ENCODE measurements at regions not wholly inside any gene's neighbourhood (a gene's known extent, or its start where the extent isn't known, plus 50 kb on each side); places are given as distances from the start of the nearest gene placed in this dataset.

DNA sequence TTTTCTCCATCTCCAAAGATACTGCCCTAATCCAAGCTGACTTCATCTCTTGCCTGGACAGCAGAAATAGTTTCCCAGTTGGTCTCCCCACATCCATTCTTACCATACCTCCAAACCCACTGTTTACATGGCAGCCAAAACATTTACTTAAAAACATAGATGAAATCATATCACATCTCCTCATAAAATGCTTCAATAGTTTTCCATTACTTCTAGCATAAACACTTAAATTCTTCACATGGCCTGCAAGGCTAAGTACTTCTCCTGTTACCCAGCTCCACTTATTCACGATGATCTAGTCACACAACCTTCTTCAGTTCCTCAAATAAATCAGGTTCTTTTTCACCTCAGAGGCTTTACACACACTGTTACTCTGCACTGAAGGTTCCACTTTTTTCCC is 185.8 kb upstream of the ACVR2A start:
- no peak for DNase-seq (ENCODE audit: low read depth)
- H3K4me3 ChIP-seq (ENCODE audit: low read depth, low read length): no peak overlapping the region

DNA sequence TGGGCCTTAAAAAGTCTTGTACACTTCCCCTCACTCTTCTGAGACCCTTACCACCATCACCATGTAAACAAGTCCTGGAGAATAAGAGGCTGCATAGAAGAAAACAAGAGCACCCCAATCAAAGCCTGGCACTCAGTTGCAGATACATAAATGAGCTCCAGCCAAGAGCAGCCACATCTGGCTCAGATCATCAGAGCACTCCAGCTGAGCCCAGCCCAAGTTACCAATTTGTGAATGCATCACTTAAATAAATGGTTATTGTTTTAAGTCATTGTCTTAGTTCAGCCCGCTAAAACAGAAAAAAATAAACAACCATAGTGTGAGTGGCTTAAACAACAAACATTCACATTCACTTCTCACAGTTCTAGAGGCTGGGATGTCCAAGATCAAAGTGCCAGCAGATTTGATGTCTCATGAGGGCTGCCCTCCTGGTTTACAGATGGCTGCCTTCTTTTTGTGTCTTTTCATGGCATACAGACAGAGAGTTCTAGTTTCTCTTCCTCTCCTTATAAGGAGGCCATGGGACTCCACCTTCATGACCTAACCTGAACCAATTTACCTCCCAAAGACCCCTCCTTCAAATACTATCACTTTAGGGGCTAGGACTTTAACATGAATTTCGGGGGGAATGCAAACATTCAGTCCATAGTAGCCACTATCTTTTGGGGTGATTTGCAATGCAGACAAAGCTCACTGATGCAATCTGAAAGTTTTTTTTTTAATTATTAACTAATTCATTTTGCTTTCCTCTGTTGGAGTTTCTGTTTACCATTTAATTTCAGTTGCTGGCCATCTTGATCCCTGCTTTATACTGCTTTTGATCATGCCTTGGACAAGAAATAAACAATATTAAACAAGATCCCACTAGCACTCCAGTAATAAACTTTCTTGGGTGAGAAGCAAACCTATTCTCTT is 187.5 kb upstream of the ACVR2A start:
- no peak for DNase-seq (ENCODE audit: low read depth)
- H3K4me3 ChIP-seq (ENCODE audit: low read depth, low read length): no peak overlapping the region

DNA sequence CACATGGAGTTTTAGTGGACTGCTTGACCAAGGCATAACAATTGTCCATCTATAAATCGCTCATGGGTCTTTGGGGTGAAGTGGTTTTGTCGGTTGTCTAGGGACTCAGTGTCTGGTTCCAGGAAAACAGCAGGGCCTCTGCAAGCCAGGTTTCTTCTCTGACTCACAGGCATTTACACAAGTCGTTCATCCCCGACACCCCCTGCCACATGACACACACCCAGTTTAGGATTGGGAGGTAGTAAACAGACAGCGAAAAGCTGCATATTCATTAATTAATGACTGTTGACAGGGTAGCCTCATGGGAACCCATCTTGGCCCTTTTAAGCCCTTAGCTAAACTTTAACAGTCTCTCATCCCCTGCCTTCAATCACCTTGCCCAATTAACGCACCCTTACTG is 194.8 kb upstream of the ACVR2A start:
- H3K4me3 ChIP-seq (ENCODE audit: low read depth, low read length): no peak overlapping the region
- no peak for DNase-seq (ENCODE audit: low read depth)

DNA sequence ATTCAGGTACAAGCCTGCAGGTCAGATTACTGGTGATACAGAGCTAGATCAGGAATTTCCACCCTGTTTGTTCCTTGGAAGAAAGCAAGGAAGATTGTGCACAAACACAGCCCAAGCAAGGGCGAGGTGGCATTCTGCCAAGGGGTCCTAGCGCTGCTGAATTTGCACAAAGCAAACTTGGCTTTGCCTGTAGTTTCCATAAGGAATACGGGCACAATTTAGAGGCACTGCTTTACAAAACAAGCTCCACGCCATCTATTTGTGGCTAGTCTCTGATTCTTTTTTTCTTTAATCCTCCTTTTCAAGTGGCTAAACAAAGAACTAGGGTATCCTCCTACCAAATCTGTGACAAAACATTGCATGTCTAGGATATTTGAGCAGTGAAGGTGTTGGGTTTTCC is 195.5 kb upstream of the ACVR2A start:
- DNase-seq (ENCODE audit: low read depth): no peak
- no peak overlapping the region for H3K4me3 ChIP-seq (ENCODE audit: low read depth, low read length)

DNA sequence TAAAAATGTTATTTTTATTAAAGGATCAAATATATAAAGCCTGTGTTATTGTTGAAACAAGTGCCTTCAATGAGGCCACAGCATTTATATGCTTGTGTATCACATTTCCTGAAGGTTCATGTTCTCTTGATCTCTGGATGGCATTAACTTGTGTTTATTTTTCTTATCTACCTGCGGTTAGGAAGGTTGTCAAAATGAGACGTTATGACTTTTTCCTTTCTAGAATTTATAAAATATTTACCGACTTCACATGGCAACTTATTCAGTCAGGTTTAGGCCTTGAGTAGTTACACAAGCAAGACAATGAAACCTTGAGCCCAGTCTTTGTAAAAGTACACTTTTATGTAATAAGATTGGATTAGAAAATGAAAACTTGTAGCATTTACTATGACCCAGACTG is 196.4 kb upstream of the ACVR2A start:
- DNase-seq (ENCODE audit: low read depth): no peak
- H3K4me3 ChIP-seq (ENCODE audit: low read depth, low read length): no peak overlapping the region

DNA sequence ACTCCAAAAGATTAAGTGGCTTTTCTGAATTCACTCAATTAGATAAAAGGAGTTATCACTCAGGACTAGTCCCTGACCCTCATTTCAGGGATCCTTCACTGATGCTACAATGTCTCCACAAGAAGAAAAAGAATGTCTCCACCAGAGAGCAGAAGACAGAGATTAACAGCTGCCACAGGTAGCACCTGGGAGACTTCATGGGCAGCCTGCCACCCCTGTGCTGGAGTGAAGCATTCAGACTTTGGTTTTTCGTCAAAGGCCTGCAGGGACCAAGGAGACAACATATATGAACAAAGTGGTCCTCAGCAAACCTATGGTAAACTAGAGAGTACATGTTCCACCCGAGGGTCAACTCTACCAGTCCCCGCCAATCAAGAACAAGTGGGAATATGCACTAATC is 197.0 kb upstream of the ACVR2A start:
- no peak overlapping the region for H3K4me3 ChIP-seq (ENCODE audit: low read depth, low read length)
- DNase-seq (ENCODE audit: low read depth): no peak

DNA sequence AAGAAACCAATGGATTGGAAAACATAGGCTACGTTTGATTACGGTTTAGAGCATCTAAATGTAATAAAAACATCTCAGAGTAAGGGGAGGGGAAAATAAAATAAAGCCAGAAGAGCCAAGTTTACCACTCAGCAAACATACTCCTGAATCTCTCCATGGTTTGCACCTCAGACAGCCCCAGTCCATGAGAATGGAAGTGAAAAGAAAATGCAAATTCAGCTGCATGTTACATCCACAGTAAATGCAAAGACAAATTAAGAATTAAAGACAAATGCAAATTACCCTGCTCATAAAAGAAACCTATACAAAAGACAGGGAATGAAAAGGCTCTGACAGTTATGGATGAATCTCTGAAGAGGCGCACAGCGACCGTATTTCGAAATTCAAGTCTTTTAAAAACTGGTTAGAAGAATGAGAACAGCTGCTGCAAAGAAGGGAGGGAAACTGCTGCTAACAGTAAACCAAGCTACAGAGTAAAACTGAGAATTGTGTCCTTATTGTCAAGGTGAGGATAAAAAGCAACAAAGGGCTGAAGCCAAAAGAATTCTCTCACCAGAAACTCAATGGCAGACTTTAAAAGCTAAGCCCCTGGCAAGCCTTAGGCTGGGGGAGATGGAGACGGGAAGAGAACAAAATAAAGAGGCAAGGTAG is 197.9 kb upstream of the ACVR2A start:
- H3K4me3 ChIP-seq (ENCODE audit: low read depth, low read length): no peak overlapping the region
- DNase-seq (ENCODE audit: low read depth): no peak

DNA sequence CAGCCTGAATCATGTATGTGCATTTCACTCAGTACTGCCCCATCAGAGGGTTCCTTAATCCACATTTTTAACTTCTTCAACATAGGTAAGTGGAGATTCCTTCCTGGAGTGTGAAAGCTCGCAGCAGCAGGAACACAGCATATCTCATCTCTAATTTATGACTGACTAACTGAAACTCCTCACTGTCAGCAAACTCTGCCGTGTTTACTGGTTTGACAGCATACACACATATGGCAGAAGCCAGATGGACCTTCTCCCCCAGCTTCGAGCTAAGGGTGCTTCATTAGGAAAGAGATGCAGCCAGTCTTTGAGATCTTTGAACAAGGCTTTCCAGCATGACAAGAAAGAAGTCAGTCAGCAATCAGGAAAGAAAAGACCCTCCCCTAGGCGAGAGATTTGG is 200.3 kb upstream of the ACVR2A start:
- DNase-seq (ENCODE audit: low read depth): no peak
- no peak overlapping the region for H3K4me3 ChIP-seq (ENCODE audit: low read depth, low read length)

DNA sequence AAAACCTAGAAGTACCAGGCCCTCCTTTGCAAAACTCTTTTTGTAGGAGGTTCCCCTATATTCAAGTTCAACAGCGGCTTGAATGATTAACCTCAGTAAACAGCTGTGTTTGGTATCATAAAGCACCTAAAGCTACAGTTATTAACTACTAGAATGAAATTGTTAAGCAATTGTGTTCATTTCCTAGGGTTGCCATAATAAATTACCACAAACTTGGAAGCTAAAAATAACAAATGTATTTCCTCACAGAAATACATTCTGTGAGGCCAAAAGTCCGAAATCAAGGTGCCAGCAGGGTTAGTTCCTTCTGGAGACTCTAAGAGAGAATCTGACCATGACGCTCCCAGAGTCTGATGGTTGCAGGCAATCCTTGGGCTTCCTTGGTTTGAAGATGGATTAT is 202.1 kb upstream of the ACVR2A start:
- no peak for DNase-seq (ENCODE audit: low read depth)
- H3K4me3 ChIP-seq (ENCODE audit: low read depth, low read length): no peak overlapping the region

DNA sequence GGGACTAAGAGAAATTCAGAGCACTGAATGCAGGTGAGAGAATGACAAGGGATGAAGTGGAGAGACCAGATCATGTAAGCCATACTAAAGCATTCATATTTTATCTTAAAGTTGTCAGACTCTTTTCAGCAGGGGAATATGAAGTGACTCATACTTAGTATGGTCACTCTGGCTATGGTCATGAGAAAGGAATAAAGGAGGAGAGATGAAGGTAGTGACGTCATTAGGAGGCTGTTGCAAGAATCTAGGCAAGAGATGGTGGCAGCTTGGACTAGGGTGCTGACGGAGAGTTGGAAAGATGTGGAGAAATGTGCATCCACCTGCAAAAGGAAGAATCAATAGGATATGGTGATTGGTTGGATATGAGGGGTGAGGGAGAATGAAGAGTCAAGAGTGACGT is 203.2 kb upstream of the ACVR2A start:
- no peak overlapping the region for H3K4me3 ChIP-seq (ENCODE audit: low read depth, low read length)
- DNase-seq (ENCODE audit: low read depth): no peak

DNA sequence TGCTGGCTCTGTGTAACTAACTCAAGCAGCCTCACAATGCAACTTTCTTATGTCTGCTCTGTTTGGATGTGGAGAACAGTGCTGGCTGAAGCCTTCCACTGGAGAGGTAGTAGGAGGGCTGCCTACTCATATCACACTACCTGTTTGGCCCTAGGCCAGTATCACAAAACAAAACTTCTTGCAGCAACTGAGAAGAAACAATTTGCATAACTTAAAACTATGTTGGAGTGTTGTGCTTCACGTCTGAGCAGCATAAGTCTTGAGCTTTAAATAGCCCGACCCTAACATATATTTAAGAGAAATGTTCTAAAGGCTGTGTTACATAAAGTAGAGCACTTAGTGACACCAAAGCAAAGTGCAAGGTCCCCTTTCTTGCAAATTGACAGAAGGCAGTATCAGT is 204.9 kb upstream of the ACVR2A start:
- no peak overlapping the region for H3K4me3 ChIP-seq (ENCODE audit: low read depth, low read length)
- DNase-seq (ENCODE audit: low read depth): no peak

DNA sequence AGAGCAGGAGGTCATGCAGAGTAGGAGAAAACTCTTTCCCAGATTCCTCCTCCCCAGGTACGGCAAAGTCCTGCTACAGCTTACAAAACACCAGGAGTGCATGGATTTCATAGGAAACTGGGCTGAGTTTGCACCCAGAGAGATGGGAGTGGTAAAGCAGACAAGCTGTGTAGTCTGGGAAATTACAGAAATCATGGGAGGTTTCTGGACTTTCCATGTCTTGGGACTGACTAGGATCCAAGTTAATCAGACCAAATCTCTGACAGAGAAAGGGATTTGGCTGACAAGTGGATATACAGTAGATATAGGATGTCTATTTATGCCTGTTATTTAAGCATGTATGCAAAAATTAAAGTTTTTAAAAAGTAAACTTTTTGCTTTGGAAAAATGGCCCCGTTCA is 205.4 kb upstream of the ACVR2A start:
- H3K4me3 ChIP-seq (ENCODE audit: low read depth, low read length): no peak overlapping the region
- no peak for DNase-seq (ENCODE audit: low read depth)

DNA sequence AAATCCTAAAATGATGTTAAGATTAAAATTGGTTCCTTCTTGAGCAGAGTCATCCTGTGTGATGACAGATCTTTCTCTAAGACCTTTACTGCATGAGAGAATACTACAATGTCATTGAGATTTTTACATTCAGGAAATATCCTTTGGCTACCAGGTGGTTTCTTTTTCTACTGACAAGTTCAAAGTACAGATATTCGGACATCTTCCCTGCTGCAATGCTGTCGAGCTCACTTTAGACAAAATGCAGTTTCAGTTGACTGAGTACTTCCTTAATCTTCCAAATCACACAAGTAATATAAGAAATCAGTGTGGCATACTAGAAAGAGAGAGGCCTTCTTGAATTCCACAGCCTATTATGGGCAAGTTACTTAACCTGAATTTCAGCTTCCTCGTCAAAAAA is 207.9 kb upstream of the ACVR2A start:
- no peak for DNase-seq (ENCODE audit: low read depth)
- H3K4me3 ChIP-seq (ENCODE audit: low read depth, low read length): no peak overlapping the region

DNA sequence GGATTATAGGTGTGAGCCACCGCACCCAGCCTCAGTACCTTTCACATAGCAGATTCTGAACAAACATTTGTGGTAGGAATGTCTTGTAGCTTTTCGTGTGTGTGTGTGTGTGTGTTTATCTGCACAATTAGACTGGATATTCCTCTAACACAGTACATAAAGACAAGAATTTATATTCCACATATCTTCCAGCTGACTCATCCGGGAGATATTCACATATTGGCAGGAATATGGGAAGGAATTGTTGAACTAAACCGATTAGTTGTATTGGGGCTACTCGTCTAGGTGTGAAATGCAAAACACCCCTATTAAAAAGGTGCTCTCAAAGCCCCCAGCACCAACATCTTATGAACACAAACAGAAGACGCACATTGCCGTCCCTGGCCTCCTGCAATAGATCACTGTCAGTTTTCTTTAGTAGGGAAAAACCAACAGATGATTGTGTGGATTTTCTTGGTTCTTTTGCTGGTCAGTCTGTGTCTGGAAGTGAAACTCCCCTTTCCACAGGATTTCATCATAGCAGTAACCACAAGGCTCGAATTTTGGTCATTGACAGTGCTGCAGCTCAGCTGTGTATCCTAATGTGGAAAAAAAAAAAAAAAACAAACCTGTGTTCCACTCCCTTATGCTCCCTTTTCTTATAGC is 208.5 kb upstream of the ACVR2A start:
- no peak overlapping the region for H3K4me3 ChIP-seq (ENCODE audit: low read depth, low read length)

DNA sequence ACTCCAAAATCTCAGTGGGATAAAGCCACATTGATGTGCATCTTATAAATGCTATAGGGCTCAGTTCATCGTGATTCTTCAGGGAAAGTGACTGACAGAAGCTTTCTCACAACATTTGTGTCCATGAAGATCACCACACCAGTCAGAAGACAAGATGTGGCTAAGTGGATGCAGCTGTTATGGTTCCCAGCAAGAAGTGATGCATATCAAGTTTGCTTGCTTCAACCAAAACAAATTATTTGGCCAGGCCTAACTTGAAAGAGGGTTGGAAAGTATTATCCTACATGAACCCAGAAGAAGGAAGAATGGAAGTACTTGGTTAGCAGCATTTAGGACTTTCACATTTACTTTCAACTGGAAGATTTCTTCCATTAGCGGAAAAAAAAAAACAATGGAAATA is 210.0 kb upstream of the ACVR2A start:
- H3K4me3 ChIP-seq (ENCODE audit: low read depth, low read length): no peak overlapping the region
- peak; percentile 33 for DNase-seq (ENCODE audit: low read depth)

More for the DNA sequence above, 208.5 kb upstream of the ACVR2A start:
- peak; percentile 43 for DNase-seq (ENCODE audit: low read depth)

DNA sequence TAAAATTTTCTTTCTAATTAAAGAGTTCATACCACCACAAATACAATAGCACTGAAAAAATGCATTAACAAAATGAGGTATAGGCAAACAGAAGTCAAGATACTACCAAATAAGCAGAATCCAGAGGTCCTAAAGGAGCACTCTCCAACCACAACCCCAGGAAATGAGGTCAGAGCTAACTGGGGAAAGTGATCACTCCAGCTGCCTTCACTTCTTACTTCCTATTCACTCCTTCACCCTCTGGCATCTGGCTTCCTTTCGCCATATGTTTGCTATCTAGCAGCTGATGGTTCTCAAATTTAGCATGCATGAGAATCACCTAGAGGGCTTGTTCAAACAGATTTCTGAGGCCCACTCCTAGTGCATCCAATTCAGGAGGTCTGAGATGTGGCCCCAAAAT is 212.6 kb upstream of the ACVR2A start:
- no peak overlapping the region for H3K4me3 ChIP-seq (ENCODE audit: low read depth, low read length)
- DNase-seq (ENCODE audit: low read depth): peak; percentile 4

DNA sequence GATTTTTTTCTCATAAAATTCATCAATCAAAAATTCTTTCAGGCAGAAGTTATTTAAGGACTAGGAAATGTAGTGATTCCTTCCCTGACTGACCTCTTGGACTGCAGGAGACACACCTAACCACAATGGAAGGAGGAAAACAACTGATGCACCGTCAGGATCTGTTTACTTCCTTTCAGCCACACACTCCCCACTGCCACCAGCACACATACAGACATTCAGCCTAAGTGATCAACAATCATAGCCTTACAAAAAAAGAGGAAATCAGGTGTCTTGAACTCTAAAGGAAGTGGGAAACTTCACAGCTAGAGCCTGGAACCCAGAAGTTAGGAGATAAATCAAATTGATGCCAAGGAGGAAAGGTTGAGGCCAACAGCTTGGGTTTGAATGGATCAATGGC is 213.5 kb upstream of the ACVR2A start:
- no peak for DNase-seq (ENCODE audit: low read depth)

DNA sequence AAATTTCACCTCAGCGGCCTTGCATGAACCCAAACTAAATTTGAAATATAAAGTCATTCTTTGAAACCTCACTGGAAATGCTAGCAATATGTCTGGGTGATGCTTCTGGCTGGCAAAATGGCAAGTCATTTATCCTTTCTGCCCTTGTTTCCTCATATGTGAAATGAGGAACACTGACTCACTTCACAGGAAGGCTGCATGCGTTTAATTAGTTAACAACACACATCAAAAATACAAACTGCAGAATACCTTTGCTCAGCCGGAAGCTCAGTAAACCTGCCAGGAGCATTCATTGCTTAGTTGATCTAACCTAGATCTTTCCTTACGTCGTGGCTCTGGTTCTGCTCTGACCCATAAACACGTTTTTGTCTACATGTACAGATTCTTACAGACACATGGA is 214.2 kb upstream of the ACVR2A start:
- no peak overlapping the region for H3K4me3 ChIP-seq (ENCODE audit: low read depth, low read length)
- no peak for DNase-seq (ENCODE audit: low read depth)

More for the DNA sequence above, 213.5 kb upstream of the ACVR2A start:
- H3K4me3 ChIP-seq (ENCODE audit: low read depth, low read length): no peak overlapping the region

DNA sequence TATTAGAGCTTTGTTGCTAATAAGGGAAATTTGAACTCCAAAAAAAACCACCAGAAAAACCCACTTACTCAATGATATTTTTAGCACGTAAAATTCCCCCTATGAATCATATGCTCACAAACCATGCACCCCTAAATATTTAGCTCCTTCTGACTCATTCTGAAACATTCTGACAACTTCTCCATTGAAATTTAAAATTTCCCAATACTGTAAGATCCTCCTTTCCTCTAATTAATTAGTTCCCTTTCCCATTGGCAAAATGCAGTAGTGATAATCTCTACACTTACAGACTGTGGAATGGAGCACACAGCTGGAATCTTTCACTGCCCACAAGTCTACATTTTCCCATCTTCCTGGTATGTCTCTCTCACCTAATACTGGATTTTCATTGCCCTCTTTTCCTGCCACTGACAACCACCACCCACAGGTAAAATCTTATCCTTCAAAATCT is 215.8 kb upstream of the ACVR2A start:
- H3K4me3 ChIP-seq (ENCODE audit: low read depth, low read length): no peak overlapping the region
- no peak for DNase-seq (ENCODE audit: low read depth)

DNA sequence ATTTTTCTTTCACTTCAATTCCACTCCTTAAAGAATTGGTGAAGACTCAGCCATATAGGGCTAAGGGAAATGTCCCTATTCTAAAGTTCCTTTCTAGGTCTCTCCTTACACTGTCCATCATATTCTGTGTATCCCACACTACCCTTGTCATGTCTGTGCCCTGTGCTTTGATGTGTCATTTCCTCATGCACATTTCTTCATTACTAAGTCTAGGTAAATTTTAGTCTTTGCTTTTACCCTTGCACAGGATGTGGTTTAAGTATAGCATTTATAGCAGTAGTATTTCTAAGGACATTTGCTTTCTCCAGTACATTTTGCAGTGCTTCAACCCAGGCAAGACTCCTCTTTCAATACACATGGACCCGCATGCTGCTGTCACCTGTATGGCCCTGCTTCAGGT is 221.5 kb upstream of the ACVR2A start:
- DNase-seq (ENCODE audit: low read depth): no peak
- H3K4me3 ChIP-seq (ENCODE audit: low read depth, low read length): no peak overlapping the region

All from skeletal muscle cell (primary cell).